NOMO-1 treated with DMSO at 0.1 percent for 48 hours (cell line): ENCODE measurements at regions not wholly inside any gene's neighbourhood (a gene's known extent, or its start where the extent isn't known, plus 50 kb on each side); places are given as distances from the start of the nearest gene placed in this dataset.
"Not testable (repeated sequence)": the region's sequence is repeated elsewhere in the genome, so short reads cannot be mapped to it uniquely, and the experiment has no call there.

Experiments
- DNase-seq: peaks from one replicate; lab custom pipeline; 2025; ENCODE audit not compliant: unreplicated experiment; lab: John Stamatoyannopoulos, UW

DNA sequence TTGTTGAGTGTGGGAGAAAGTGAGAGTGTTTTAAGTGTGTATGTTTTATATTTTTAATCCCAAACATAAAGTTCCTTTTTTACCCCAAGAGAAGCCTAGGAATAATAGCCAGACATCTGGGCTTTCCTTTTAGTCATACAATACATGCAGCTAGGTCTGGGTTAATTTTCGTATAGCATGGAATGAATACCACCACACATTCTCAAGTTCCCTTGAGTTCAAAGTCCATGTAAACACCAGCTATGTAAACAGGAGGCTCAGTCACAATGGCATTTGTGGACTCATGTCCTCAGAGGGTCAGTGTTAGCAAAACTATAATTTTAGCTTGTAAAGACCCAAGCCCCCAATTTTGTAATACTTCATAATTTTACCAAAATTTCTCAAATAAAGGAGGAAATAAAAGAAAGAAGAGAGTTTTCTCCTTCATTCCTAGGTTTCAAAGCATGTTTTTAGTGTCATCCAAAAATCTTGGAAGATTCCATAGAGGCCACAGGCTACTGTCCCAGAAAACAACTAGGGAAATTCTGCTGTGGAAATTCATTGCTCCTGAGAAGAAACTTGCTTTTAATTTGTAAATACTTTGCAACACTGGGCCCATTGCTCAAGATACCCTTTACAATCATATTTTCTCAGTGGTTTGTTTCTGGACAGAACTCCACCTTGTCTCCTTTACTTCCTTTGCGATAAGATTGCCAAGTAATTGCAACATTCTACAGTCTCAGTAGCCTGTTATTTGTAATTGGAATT lies 671.2 kb downstream of the COL12A1 start:
- no peak for DNase-seq

DNA sequence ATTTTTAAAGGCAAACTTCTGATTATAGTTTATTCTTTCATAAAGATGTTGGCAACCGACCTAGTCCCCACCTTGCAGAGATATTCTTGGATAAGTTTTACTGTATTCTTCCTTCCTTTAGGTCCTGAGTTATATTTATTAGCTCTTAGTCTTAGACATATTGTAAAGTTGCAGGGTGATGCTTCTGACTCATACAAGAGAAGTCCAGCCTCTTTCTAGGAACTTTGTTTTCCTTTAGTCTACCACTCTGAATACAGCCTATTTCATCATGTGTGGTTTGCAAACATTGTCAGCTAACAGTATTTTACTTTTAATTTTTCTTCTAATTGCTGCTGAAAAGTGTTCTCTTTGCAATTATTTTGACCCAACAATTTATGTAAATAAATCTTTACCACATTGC lies 686.7 kb downstream of the COL12A1 start:
- DNase-seq = no peak

DNA sequence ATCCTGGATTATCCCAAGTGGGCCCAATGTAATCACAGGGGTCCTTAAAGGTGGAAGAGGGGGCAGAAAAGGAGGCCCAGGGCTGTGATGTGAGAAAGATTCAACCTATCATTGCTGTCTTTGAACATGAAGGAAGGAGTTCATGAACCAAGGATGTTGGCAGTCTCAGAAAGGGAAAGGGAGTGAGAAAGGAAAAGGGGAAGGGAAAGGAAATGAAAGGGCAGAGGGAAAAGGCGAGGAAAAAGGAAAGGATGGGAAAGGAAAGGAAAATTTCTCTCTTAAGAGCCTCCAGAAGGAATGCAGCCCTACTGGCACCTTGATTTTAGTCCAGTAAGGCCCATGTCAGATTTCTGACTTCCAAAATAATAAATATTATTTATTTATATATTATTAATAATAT lies 687.8 kb downstream of the COL12A1 start:
- DNase-seq = no peak

DNA sequence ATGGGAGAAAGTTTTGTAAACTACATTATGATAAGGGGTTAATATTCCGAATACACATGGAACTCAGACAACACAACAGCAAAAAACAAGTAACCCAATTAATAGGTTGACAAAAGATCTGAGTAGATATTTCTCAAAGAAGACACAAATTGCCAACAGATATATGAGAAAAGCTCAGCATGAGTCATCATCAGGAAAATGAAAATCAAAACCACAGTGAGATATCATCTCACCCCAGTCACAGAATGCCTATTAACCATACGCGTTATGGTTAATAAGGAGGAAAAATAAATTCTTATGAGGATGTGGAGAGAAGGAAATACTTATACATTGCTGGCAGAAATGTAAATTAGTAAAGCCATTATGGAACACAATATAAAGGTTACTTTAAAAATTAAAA lies 695.0 kb downstream of the COL12A1 start:
- no peak for DNase-seq

DNA sequence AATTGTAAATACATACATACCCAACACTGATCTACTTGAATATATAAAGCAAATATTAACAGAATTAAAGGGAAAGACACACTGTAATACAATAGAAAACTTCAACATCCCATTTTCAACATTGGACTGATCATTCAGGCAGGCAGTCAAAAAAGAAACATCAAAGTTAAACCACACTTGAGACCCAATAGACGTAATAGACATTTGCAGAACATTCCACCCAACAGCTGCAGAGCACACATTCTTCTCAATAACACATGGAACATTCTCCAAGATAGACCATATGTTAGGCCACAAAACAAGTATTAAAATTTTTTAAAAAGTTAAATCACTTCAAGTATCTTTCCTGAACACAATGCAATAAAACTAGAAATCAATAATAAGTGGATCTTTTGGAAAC lies 698.2 kb downstream of the COL12A1 start:
- no peak for DNase-seq

DNA sequence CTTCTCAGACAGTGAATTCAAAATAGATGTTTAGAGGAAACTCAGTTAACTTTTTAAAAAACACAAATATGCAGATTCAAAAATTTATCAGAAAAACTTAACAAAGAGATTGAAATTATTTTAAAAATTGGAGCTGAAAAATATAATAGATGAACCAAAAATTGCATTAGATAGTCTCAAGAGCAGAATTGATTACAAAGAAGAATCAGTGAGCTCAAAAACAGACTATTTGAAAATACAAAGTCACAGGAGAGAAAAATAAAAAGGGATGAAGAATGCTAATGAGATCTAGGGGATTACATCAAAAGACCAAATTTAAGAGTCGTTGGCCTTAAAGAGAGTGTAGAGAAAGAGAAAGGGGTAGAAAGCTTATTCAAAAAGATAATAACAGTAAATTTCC lies 700.5 kb downstream of the COL12A1 start:
- DNase-seq = no peak

DNA sequence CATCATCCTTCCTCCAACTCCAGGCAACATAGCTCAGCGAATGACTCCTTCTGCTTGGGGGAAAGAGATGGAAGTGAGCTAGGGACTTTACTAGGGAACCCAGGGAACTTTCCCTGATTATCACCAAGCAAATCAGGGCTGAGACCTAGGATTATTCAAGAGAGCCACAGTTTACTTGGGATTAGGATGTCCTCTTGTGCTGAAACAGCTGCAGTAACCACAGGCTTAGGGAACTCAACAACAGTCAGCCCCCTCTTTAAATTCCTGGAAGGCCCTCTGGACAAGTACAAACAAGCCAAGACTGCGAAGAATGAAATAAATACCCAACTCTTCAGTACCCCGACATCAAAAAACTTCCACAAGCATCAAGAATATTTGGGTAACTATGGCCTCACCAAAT lies 700.9 kb downstream of the COL12A1 start:
- DNase-seq = no peak

DNA sequence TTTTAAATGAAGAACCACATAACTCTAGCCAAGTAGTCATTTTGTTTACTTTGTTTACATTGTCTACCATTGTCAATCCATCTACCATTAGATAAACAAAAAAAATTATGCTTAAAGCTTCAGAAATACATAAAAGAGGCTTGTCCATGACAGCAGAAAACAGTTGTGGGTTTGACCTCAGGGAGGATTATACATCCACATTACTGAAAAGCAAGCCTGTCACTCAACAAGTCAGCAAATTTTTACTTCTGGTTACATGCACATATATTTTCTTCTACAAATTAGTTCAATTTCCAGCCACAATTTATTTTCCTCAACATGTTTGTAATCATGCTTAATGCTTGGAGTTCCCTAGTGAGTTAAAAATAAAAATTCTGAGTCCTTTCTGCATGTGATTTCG lies 713.3 kb downstream of the COL12A1 start:
- no peak for DNase-seq

DNA sequence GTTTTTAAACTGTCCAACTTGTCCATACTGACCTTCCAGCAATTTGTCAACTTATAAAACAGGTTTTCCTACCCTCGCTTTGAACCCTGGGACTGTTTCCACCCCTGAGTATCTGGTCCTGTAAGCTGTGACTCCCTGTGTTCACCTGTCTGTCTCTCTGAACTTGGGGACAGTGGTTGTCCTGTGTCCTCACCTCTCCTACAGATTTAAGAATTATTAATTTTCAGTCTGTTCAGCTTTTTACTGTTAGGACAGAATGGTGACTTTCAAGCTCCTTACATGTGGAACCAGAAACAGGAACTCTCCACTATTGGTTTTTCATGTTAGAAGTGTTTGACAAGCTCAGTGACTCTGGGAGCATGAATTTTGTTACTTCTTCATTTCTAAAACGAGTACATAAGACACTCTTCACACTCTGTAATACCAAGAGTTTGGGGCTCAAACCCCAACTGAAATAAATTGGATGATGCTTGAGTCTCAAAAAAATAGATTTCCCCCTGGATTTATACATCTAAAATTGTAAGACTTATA lies 713.9 kb downstream of the COL12A1 start:
- no peak for DNase-seq

DNA sequence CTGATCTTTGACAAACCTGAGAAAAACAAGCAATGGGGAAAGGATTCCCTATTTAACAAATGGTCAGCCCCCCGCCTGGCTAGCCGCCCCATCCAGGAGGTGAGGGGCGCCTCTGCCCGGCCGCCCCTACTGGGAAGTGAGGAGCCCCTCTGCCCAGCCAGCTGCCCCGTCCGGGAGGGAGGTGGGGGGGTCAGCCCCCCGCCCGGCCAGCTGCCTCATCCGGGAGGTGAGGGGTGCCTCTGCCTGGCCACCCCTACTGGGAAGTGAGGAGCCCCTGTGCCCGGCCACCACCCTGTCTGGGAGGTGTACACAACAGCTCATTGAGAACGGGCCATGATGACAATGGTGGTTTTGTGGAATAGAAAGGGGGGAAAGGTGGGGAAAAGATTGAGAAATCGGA lies 717.1 kb downstream of the COL12A1 start:
- DNase-seq = not testable (repeated sequence)

DNA sequence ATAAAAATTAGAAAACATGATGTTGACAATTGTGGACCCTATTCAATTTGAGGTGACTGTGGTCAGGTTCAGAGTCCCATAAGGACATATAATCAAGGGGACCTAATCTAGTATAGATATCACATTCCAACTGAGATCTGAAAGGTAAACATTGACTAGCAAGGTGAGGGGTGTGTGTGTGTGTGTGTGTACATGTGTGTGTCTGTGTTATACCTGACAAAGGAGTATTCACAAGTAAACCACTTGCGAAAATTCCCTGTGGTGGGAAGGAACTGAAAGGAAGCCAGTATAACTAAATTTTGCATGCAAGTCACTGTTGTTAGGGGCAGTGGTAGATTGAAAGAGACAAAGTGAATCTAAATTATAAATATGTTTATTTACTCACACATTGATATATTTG lies 723.7 kb downstream of the COL12A1 start:
- DNase-seq = no peak

DNA sequence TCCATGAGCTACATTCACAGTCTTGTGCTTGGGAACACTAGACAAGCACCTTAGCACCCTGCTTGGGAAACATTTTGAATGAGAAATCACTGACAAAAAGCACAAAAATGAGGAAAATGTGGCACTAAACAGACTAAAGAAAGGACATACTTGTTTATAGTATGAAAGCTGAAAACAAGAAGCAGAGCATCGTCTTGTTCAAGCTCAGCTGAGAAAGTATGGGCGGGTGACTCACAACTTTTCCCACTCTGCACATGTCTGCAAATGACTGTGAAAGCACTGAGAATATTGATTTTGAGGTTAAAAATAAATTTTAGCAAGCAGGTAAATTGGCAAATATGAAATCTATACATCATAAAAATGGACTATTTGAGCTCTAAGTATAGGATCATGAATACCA lies 725.3 kb downstream of the COL12A1 start:
- no peak for DNase-seq

DNA sequence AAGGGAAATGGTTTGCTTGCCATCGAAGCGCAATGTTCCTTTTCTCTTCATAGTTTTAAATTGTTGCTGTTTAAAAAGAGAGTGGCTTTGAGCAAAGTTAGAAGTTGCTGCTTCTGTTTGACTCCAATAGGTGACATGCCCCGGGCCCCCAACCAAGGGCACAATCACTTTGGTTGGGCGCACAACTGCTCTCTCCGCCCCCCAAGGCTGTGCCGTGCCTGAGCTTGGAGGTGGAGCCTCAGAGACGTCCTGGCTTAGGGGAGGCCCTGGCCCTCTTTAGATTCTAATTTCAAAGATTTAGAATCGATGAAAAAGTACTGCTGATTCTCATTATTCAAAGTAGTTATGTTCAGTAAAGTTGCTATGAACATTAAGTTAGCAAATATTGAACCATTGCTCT lies 725.9 kb downstream of the COL12A1 start:
- no peak for DNase-seq

DNA sequence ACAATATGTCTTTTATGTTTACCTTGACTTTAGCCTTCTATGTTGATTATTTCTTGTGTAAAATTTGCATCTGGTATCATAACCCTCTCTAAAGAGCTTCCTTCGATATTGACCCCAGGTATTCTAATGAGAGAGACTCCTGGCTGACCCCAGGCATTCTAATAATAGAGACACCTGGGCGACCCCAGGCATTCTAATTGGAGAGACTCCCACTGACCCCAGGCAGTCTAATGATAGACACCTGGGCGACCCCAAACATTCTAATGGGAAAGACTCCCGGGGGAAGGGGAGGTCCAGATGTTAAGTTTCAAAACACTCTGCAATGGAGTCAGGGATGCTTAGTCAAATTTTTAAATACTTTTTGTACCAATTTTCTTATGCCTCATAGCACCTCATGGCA lies 726.4 kb downstream of the COL12A1 start:
- no peak for DNase-seq

DNA sequence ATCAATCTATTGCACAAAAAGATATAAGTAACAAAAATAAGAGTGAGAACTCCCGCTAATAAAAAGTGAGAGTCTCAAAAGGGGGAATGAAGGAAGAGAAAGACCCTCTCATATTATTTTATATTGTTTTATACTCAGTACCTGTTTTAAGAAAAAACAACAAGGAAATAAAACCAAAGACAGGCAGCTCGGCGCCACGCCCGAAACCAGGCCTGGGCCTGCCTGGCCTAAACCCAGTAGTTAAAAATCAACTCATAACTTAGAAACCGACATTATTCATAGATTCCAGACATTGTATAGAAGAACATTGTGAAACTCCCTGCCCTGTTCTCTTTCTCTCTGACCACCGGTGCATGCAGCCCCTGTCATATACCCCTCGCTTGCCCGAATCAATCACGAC lies 731.8 kb downstream of the COL12A1 start:
- DNase-seq = not testable (repeated sequence)

DNA sequence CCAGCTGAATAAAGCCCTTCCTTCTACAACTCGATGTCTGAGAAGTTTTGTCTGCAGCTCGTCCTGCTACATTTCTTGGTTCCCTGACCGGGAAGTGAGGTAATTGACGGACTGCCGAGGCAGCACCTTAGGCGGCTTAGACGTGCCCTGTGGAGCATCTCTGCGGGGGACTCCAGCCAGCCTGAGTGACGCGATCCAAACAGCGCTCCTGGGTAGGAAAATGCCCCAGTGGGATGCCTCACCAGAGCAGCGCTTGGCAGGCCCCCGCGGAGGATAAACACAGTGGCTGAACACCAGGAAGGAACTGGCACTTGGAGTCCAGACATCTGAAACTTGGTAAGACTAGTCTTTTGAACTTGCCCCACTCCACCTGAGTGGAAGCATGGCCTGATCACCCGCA lies 737.3 kb downstream of the COL12A1 start:
- not testable (repeated sequence) for DNase-seq

DNA sequence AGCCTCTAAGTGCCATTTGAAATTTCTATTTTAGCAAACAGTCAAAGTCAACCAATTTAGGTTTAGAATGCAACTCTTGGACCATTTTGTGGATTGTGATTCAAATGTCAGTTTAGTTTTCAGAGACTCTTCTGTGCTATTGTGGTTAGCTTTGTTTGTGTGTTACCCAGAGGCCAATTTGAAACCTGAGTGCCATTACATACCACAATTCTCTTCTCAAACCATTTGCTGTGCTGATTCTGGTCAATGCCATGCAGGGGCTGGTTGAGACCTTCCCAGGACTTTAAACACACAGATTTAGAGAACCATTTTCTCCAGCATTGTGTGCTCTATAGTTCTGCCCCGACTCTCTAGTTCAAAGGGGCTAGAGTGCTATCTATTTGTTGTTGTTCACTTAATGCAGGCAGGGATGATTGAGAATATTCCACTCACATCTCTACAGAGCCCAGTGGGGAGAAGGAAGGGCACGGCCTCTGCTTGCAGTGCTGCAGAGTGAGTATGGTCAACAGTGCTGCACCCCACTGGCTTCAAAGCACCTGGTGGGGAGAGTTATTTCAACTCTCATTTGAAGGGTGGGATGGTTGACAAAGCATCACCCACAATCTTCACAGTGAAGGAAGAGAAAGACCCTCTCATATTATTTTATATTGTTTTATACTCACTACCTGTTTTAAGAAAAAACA lies 738.2 kb downstream of the COL12A1 start:
- DNase-seq = no peak

DNA sequence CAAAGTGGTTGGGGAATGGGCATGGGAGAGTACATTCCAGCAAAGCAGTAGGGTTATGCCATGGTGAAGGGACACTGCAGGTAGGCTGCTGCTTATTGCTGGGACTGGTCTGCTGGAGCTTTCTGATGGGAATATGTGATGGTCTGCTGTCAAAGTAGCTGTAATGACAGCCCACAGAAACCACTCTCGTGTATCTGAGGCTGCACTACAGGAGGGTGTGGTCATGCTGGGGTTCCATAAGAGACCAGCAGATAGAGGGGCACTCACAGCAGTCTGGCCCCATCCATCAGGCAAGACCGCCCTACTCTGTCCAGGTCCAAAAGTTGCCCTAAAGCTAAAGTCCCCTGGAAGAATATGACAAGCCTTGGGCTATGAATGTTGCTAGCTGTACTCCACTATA lies 739.3 kb downstream of the COL12A1 start:
- DNase-seq = no peak

DNA sequence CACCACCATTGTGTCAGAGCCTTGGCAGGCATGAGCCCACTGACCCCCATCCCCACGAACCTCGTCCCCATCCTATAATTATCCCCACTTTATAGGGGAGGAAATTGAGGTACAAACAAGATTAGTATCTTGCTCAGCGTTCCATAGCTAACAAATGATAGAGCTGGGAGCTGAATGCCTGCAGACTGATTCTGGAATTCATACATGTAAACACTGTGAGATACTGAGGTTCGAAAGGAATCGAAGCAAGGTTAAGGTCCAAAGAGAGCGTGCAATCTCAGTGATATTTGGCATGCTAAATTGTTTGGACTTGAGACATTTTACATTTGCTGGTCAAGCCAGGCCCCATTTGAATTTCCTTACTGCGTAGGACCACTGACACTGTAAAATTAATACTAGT lies 746.6 kb downstream of the COL12A1 start:
- DNase-seq = no peak

DNA sequence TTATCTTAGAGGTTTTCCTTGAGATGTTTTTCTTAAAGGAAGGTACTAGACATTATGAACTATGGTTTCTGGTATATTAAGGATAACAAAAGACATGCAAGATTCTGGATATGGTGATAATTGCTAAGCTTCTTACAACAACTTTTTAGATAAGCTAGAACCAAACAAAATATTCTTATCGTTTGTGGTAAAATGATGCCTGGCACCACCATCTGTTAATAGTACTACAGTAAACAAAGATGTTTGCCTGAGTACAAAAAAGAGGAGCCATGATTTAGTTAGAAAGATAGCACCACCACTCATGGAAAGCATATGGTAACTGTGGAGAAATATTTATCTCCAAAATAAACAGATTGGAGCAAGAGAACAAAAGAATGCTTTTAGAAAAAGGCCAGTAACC lies 747.3 kb downstream of the COL12A1 start:
- DNase-seq = no peak

DNA sequence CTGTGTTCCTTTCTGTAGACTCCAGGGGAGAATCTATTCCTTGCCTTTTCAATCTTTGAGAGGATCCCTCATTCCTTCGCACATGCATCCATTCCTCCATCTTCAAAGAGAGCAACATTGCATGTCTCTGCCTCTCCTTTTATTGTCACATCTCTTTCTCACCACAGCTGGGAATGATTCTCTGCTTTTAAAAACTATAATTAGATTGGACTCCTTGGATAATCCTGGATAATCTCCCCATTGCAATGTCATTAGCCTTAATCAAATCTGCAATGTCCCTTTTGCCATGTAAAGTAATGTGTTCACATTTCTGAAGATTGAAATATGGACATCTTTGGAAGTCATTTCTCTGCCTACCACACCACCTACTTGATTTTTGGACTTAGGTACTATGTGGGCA lies 750.1 kb downstream of the COL12A1 start:
- DNase-seq = no peak

DNA sequence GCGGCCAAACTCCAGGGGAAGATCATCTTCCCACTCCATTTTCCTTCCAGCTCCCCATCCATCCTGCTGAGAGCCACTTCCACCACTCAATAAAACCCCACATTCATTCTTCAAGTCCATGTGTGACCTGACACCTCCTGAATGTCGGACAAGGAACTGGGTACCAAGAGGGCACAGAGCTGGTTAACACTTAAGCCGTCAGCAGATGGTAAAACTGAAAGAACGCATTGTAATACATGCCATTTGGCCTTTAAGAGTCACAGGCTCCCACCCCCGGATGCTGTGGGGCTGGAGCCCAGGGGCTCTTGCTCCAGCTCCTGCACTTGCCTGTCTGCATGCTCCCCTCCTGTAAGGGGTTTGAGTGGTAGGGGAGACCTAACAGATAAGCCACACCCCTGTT lies 753.9 kb downstream of the COL12A1 start:
- no peak for DNase-seq

DNA sequence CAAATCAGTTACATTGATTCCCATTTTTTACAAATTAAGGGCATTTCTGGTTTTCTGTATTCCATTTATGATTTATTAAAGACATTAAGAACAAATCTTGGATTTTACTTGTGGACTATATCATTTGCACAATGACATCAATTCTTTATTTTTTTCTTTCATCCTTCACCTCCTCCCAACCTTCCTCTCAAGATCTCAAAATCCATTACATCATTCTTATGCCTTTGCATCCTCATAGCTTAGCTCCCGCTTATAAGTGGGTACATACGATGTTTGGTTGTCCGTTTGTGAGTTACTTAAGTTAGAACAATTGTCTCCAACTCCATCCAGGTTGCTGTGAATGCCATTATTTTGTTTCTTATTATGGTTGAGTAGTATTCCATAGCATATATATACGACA lies 752.8 kb downstream of the CD109 start:
- no peak for DNase-seq
